ENCODE measurements at regions not wholly inside any gene's neighbourhood (a gene's known extent, or its start where the extent isn't known, plus 50 kb on each side); places are given as distances from the start of the nearest gene placed in this dataset.

GRCh38 chr9:88236511-88237478 is 98.5 kb upstream of the SPATA31C2 start:
- TF ChIP-seq POLR2AphosphoS5 (IDR thresholded peaks at IDR 0.05; ENCODE audit: insufficient read depth in 1 of 2, low read depth in 1 of 2) (no peak), CTCF (IDR thresholded peaks at IDR 0.05) (no peak), POLR2A (IDR thresholded peaks at IDR 0.05) (no peak)
